Liver (tissue), 8 donors: ENCODE measurements at regions not wholly inside any gene's neighbourhood (a gene's known extent, or its start where the extent isn't known, plus 50 kb on each side); places are given as distances from the start of the nearest gene placed in this dataset.

Experiments used
- DNase-seq: peaks from one replicate; pipeline ENCODE4 v3.0.0-alpha.2; 2017; ENCODE audit warnings: low spot score
- H3K27ac ChIP-seq, 2 donors: one replicate each; pipeline ENCODE4 v1.7.0; 2013; ENCODE audit warnings: inconsistent platforms in 2 of 2, low read length in 2 of 2, control low read depth in 1 of 2, low read depth in 1 of 2, mild to moderate bottlenecking in 1 of 2
- H3K27me3 ChIP-seq, 4 donors: one replicate each; pipeline versions ENCODE4 v1.6.1 to v1.7.0; 2013; ENCODE audit warnings: low read length in 3 of 4, inconsistent platforms in 1 of 4, mild to moderate bottlenecking in 1 of 4, moderate library complexity in 1 of 4; ENCODE audit not compliant: control insufficient read depth in 4 of 4, insufficient read depth in 4 of 4
- H3K36me3 ChIP-seq, 4 donors: one replicate each; pipeline versions ENCODE4 v1.6.1 to v1.7.0; 2013; ENCODE audit warnings: low read length in 3 of 4, mild to moderate bottlenecking in 3 of 4, low read depth in 1 of 4, moderate library complexity in 1 of 4; ENCODE audit not compliant: control insufficient read depth in 4 of 4, insufficient read depth in 3 of 4
- H3K4me1 ChIP-seq, 4 donors: one replicate each; pipeline versions ENCODE4 v1.6.1 to v1.7.0; 2013; ENCODE audit warnings: low read length in 3 of 4, mild to moderate bottlenecking in 3 of 4, moderate library complexity in 1 of 4; ENCODE audit not compliant: control insufficient read depth in 4 of 4, insufficient read depth in 4 of 4
- H3K4me3 ChIP-seq, 3 donors: one replicate each; pipeline versions ENCODE4 v1.6.1 to v1.7.0; 2013; ENCODE audit warnings: low read length in 3 of 3, control low read depth in 1 of 3, low read depth in 1 of 3, mild to moderate bottlenecking in 1 of 3
- H3K9ac ChIP-seq, 2 donors: one replicate each; pipeline ENCODE4 v1.7.0; 2013; ENCODE audit warnings: low read length in 2 of 2, mild to moderate bottlenecking in 2 of 2, moderate library complexity in 2 of 2, control low read depth in 1 of 2, low read depth in 1 of 2
- H3K9me3 ChIP-seq, 4 donors: one replicate each; pipeline versions ENCODE4 v1.6.1 to v1.7.0; 2013; ENCODE audit warnings: low read length in 3 of 4; ENCODE audit not compliant: control insufficient read depth in 4 of 4
- ATF3 ChIP-seq: IDR thresholded peaks from 2 replicates; pipeline ENCODE4 v1.6.1; 2016; ENCODE audit warnings: antibody characterized with exemption
- CTCF ChIP-seq: fragments of 150-350 bp; IDR thresholded peaks from 2 replicates; pipeline ENCODE4 v1.5.1; 2017; ENCODE audit warnings: improper control_type of control experiment, low read depth, low read length; ENCODE audit not compliant: missing input control
- EGR1 ChIP-seq, 2 donors: IDR thresholded peaks; 2 replicates each; pipeline ENCODE4 v1.6.1; 2016 to 2018; ENCODE audit warnings: antibody characterized with exemption in 2 of 2, low read depth in 2 of 2
- FOXA1 ChIP-seq: IDR thresholded peaks from 2 replicates; pipeline ENCODE4 v1.6.1; 2016; ENCODE audit warnings: antibody characterized with exemption
- FOXA2 ChIP-seq: IDR thresholded peaks from 2 replicates; pipeline ENCODE4 v1.6.1; 2016; ENCODE audit warnings: antibody characterized with exemption
- GABPA ChIP-seq, 2 donors: IDR thresholded peaks in 1 of 2; conservative IDR thresholded peaks in 1 of 2; 2 replicates each; pipeline ENCODE4 v1.6.1; 2016; ENCODE audit warnings: antibody characterized with exemption in 2 of 2, mild to moderate bottlenecking in 1 of 2, moderate library complexity in 1 of 2
- HNF4A ChIP-seq, 2 donors: conservative IDR thresholded peaks; 2 replicates each; pipeline ENCODE4 v1.6.1; 2016; ENCODE audit warnings: antibody characterized with exemption in 2 of 2, mild to moderate bottlenecking in 2 of 2
- HNF4G ChIP-seq: IDR thresholded peaks from 2 replicates; pipeline ENCODE4 v1.6.1; 2016; ENCODE audit warnings: antibody characterized with exemption
- JUND ChIP-seq, 2 donors: IDR thresholded peaks; 2 replicates each; pipeline ENCODE4 v1.6.1; 2016; ENCODE audit warnings: antibody characterized with exemption in 2 of 2
- MAX ChIP-seq: IDR thresholded peaks from 2 replicates; pipeline ENCODE4 v1.6.1; 2016; ENCODE audit warnings: antibody characterized with exemption
- NR2F2 ChIP-seq: IDR thresholded peaks from 2 replicates; pipeline ENCODE4 v1.6.1; 2016; ENCODE audit warnings: antibody characterized with exemption
- RAD21 ChIP-seq, 2 donors: IDR thresholded peaks; 2 replicates each; pipeline ENCODE4 v1.6.1; 2016; ENCODE audit warnings: antibody characterized with exemption in 2 of 2, mild to moderate bottlenecking in 2 of 2
- REST ChIP-seq: IDR thresholded peaks from 2 replicates; pipeline ENCODE4 v1.6.1; 2016; ENCODE audit warnings: antibody characterized with exemption, mild to moderate bottlenecking
- RXRA ChIP-seq, 2 donors: IDR thresholded peaks; 2 replicates each; pipeline ENCODE4 v1.6.1; 2017 to 2018; ENCODE audit warnings: antibody characterized with exemption in 2 of 2, mild to moderate bottlenecking in 1 of 2
- SP1 ChIP-seq: IDR thresholded peaks from 2 replicates; pipeline ENCODE4 v1.6.1; 2018; ENCODE audit warnings: antibody characterized with exemption, mild to moderate bottlenecking
- TAF1 ChIP-seq: conservative IDR thresholded peaks from 2 replicates; pipeline ENCODE4 v1.6.1; 2016; ENCODE audit warnings: antibody characterized with exemption, mild to moderate bottlenecking
- YY1 ChIP-seq: IDR thresholded peaks from 2 replicates; pipeline ENCODE4 v1.6.1; 2016; ENCODE audit warnings: antibody characterized with exemption, mild to moderate bottlenecking
- ZBTB33 ChIP-seq: IDR thresholded peaks from 2 replicates; pipeline ENCODE4 v1.6.1; 2016; ENCODE audit warnings: antibody characterized with exemption
- WGBS: extraction: QIAGEN DNeasy Blood & Tissue Kit; methylation state at CpG from one replicate; pipeline ENCODE4 v1.1.7; 2013; 5-methylcytosine and 5-hydroxymethylcytosine counted together
- donor health status: healthy.
- donor health status: healthy.
- donor health status: healthy.
- donor health status: healthy.
- donor health status: healthy.

GRCh38 chr3:118537454-118537853 lies 497.2 kb downstream of the IGSF11 start:
- Histone ChIP-seq H3K9ac (no peak overlapping the region), H3K4me1 (no peaks in the 10 kb centered on the region), H3K36me3 (no peaks in the 10 kb centered on the region), H3K27me3 (no peaks in the 10 kb centered on the region), H3K9me3 (peaks cover 0 to 4% (median 0%) of the 10 kb centered on the region in 4 donors), H3K4me3 (no peak overlapping the region), H3K27ac (no peak overlapping the region)
- no peak for TF ChIP-seq EGR1 (IDR thresholded peaks at IDR 0.05; ENCODE audit: low read depth in 2 of 2)
- no peak for TF ChIP-seq NR2F2
- TF ChIP-seq ATF3: no peak
- no peak for TF ChIP-seq JUND (IDR thresholded peaks at IDR 0.05)
- TF ChIP-seq SP1: no peak
- no peak for TF ChIP-seq GABPA (IDR thresholded peaks at IDR 0.05 in 1 of 2, conservative IDR thresholded peaks at IDR 0.05 in 1 of 2)
- no peak for TF ChIP-seq HNF4G
- TF ChIP-seq RXRA (IDR thresholded peaks at IDR 0.05): no peak
- no peak for TF ChIP-seq HNF4A (conservative IDR thresholded peaks at IDR 0.05)
- no peak for TF ChIP-seq RAD21 (IDR thresholded peaks at IDR 0.05)
- TF ChIP-seq REST: no peak
- TF ChIP-seq ZBTB33: no peak
- no peak for TF ChIP-seq FOXA2
- TF ChIP-seq CTCF: no peak
- TF ChIP-seq MAX: no peak
- TF ChIP-seq TAF1: no peak
- TF ChIP-seq FOXA1: no peak
- no peak for TF ChIP-seq YY1
- WGBS: 94% methylated on average over 2 of the region's 2 CpGs
- DNase-seq: no peak
